ENCODE measurements at regions not wholly inside any gene's neighbourhood (a gene's known extent, or its start where the extent isn't known, plus 50 kb on each side); places are given as distances from the start of the nearest gene placed in this dataset.

DNA sequence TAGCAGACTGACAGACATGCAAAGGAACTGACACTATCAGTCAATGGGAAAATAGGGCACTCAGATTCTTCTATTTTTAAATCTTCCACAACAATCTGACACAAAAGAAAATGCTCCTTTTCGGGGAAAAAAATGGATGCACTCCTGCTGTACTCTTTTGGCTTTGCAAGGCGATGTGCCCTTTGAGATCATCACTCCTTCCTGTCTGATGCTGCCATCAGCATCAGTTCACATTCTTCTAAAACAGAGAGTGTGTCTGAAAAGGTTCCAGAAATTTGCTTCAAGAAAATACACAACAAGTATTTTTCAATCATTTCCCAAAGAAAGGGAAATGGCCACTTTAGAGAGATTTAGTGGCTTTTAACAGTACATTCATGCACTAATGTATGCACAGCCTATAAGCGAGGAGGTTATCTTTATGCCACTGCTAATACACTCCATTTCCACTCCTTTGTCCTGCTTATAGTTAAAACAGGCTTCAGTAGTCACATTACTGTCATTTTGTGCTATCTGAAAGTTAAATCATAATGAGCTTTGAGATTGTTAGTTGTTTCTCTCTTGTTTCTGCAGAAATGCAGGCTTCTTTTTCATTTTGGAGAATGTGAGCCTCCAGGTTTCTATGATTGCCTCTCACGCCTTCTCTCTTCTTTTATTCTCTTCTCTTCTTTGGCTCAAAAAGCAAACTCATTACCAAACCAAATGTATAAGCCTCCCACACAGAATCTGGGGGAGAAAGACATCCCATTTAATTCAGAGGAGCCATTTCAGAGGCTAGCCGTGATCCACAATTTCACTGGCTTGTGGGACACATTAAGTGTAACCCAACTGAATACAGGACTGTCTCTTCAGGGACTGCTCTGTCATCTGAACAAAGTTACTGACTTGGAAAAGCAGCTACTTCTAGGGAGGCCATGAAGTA, 110.9 kb upstream of the CCDC196 start:
- DNase-seq (ENCODE audit: low read depth): no peak

DNA sequence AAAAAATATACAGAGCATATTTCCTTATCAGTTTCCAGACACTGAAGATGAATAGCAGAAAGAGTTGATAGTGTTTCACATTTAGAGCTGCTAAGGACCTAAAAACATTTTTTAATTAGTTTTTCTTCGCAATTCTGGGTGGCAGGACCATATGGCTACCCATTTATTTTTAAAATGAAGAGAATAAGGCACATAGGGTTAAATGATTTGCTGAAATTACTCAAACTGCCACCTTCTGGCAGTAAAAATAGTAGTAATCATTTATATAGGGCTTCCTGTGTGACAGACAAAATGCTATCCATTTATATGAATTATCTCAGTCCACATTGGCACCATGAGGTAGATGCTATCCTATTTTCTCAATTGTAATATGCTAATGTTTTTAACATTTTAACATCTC, 108.6 kb upstream of the CCDC196 start:
- no peak for DNase-seq (ENCODE audit: low read depth)

DNA sequence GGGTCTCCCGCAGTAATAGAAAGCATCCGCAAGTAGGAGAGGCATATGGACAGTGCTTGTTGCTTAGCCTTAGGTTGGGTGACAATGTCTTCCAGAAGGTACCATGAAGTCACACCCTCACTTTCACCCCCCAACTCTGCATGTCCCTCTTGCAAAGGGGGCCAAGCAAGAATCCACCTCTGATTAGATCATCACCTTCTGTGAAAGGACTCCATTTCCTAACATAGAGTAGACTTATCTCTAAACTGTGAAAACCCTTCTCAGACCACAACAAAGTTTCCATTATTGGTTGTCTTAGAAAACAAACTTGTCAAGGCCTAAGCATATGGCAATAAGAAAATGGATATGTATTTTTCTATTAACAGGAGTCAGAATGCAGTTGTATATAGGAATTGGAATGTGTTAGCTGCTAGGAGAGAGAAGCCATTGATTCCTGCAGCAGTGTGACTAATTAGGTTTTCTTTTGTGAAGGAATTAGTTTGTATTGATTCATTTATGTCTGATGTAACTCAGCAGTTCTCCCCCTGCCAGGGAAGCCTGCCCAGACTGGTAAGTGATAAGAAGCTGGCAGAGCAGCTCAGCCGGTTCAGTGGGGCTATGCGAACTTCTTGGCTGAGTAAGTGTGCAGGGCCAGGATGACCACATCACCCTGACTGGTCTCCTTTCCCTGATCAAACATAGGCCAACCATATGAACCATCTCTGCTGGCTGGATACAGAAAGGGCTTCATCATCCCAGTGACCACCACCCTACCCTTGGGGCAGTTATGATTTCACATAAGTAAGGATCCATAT, 107.3 kb upstream of the CCDC196 start:
- DNase-seq (ENCODE audit: low read depth): no peak

DNA sequence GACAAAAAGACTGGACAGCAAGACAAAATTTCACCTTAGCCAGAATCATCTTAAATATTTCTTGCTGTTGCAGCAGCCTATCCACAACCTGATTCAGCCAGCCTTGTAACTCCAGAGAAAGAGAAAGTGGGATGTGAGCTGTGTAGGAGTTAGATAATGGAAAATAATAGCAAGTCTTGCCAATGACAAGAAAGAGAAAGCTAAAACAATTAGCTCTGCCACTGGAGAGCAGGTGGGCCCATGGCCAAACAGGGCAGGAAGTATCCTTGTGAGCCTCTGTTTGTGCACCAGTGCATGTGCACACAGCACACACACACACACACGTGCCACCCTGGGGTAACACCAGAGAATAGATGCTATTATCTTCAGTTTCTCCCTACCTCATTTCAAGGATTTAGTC, 106.0 kb upstream of the CCDC196 start:
- DNase-seq (ENCODE audit: low read depth): no peak

DNA sequence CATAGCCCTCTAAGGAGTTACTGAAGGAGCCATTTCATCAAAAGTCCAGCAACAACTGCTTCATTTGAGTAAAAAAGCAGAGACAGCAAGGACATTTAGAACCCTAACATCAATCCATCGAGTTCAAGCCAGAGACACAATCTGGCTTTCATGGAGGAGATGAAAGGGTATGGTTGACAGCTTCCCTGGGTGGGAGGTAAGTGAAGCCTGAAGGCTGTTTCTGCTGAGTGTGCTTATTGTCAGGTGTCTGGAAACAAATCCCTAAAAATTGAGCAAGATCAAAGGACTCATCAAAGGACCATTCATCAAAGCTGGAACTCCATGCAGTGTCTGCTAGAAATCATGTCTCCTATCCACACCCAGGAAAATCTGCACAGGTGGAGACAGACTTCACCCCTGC, 104.4 kb upstream of the CCDC196 start:
- DNase-seq (ENCODE audit: low read depth): no peak

DNA sequence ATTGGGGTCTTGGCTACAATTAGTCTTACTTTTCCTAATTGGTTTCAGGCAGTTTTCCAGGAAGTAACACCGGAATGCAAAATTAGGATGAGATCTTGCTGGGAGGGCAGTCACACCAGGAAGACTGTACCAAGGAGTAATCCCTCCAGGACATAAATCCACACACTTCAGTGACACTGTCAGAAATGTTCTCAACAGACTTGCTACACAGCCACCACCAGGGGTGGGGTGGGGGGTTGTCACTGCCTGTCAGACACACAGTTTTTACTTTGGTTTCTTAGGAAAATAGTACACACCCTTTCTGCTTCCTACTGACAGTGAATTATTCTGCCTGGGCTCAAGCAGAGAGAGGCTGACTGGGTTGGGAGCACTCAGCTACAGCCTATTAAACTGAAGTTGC, 102.9 kb upstream of the CCDC196 start:
- no peak for DNase-seq (ENCODE audit: low read depth)

DNA sequence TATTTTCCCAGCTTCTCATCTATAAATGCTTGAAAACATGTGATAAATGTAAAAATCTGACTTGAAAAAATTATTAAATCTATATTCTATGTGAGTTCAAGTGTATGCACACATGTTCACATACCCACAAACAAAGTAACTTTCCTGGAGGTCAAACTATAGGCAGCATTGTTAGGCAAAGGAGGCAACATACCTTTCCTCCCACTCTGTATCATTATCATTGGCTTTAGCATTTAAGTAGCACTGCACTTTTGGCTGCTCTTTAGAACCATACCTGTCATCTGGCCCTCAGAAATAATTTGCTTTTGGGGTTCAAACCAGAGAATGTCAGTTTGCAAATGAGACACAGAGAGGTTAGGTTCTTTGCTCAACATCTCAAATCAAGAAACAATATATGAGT, 102.4 kb upstream of the CCDC196 start:
- no peak for DNase-seq (ENCODE audit: low read depth)

DNA sequence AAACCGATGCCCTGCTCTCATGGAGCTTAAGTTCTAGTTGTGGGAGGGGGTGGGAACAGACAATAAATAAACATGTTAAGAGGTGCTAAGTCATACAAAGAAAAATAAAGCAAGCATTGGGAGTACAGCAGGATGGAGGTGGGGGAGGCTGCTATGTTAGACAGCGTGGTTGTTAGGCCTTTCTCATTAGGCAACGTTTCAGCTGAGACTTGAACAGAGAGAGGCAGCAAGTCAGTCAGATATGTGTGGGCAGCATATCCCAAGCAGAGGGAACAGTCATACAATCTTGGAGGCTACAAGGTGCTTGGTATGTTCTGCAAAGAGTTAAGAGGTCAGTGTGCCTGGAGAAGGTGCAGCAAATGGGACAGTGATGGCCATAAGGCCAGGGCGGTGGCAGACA, 97.7 kb upstream of the CCDC196 start:
- DNase-seq (ENCODE audit: low read depth): no peak

DNA sequence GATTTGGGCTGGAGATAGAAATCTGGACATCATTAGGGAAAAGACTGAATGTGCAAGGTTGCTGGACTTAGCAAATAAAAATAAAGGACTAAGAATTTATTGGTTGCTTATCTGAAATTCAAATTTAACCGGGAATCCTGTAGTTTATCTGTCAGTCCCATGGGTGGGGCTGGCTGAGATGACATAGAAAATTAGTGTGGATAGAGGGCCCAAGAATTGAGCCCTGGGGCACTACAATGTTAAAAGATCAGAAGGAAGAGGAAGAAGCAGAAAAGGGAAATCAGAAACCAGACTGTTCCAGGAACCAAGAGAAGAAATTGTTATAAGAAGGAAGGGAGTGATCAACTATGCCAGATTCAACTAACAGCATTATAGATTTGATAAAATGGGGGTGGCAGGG, 96.7 kb upstream of the CCDC196 start:
- no peak for DNase-seq (ENCODE audit: low read depth)

DNA sequence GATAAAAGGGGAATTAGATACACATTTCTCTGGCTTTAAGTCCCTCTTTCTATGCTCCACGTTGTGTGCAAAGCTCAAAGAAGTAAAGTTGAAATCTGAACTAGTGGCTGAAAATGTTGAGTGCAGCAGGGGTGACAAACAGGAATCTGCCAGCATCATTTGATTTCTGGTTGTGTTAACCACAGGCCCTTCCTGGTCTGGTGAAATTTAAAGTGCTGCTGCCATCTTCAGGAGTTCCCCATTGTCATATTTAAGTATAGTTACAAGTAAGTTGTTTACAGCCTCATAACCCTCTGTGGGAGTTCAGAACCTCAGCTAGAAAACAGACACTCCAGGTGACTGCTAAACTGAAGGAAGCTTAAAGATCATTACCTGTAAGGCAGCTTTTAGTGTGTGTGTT, 90.9 kb upstream of the CCDC196 start:
- no peak for DNase-seq (ENCODE audit: low read depth)

DNA sequence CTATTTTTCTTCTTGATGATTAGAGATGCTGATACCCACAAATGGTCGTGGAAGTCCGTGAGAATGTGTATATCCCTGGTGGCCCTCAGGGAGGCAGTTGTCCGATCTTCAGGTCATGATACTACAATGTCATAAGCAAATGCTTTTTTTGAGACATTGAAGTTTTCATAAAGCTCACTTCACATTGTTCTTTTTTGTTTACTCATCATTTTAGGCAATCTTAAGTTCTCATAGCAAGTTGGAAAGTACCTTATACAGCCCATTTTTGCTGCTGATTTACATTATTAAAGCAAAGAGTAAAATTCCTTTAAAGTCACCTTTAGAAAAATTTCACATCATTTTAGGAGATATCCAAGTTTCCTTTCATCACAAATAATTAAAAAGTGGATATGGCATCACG, 90.0 kb upstream of the CCDC196 start:
- DNase-seq (ENCODE audit: low read depth): no peak

DNA sequence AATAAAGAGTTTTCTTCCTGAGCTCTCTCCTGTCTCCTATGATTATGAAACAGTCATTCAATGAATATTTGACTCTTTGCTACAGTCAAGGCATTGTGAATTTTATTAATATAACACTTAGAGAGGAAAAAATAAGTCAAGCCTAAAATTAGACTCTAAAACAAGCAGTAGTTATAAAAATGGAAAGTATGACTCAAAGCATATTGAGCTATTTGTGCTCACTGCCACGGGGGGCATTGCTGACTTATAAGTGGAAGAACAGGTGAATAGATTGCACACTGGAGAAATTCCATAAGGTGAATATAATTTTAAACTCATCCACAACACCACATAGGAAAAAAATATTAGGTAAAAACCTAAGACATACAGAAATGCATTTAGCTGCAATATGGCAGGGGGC, 87.7 kb upstream of the CCDC196 start:
- DNase-seq (ENCODE audit: low read depth): no peak

DNA sequence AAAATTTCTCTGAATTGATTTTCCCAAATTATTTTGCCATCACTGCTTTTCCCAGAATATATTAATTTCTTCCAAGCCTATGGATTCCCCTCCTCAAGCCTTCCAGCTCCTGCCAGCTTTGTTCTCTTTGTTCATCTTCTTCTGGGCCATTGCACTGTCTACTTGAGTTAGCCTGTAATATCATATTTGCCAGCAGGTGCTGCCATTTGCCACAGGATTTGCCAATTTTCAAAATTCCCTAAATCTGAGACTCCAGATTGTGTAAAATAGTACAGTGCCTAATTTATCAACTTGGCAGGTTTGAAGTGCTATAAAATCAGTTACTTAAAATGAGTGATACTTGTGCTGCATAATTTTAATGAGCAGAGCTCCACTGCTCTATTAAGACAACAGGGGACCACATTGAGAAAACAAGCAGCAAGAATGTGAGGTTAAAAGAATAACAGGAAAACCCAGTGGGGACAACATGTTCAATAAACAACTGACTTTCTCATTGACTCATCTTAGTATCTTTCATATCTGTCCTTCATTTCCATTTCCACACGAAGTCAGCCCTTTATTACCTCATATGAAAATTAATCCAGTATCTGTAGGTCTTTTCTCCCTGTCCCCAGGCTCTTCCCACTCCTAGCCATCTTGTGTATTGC, 84.6 kb upstream of the CCDC196 start:
- peak; percentile 3 for DNase-seq (ENCODE audit: low read depth)

DNA sequence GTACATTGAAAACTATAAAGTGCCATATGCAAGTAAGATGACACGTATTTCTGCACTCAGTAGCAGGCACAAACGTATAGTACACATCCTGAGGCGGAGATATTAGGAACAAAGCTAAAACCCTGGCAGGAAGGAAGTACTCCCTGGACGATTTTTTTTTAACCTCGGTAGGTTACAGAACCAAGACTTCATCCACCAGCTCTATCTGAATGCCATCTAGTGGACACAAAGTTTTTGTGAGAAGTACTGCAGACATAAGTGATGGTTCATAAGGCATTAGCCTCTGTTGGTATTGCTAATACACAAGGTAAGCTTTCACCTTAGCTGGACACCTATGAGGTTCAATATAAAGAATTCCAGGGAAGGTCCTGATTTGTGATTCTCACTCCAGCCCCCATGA, 83.0 kb upstream of the CCDC196 start:
- peak; percentile 21 for DNase-seq (ENCODE audit: low read depth)

DNA sequence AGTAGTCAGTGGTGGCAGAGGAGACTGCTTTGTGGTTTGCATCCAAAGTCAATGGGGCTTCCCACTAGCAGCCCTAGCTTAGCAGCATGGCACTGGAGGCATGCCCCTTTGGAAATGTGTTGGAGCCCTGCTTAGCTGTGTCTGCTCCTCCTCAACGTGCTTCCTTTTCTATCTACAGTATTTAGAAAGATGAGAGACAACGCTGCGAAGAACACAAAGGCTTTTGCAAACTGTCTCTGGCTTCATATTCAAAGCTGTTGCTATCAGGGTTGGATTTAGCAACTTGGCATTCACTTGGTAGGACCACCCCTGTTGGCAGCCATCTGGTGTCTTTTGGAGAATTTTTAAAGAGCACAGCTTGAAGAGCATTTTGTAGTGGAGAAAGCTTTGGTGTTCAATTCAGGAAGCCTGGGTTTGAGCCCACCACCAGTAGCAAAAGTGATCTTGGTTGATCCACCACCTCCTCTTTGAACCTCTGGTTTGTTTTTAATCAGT, 82.1 kb upstream of the CCDC196 start:
- no peak for DNase-seq (ENCODE audit: low read depth)

DNA sequence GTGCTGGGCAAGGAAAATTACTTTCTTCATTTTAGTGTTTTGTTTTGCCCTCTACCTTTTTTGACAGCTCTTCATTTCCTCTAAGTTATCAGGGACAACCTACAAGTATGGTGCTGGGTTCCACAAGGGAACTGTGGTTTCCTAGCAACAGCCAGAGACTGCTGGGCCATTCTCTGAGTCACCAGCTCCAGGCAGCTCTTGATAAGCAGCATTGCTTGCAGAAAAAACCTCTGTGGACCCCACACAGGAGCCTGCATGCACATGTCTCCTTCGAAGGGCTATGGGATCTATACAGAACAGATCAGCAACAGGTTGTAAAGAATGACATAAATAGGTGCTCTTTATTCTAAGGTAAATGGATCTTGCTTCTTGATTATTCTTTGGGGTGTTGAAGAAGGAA, 81.0 kb upstream of the CCDC196 start:
- DNase-seq (ENCODE audit: low read depth): no peak

DNA sequence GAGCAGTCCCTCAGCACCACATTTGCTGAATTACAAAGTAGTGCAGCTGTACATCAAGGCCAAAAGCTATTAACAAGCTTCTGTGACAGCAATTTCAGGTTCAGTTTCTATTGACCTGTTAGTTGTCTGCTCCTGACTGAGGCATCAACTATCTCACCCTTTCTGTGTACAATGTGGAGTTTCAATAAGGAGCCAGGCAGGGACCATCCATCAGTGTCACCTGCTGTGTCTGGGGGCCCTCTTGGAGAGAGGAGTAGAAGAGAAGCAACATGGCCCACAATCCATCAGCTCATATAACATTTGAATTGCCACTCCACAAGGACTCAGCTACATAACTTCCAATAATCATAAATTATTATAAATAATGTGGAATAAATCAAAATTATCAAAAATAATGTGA, 72.3 kb upstream of the CCDC196 start:
- DNase-seq (ENCODE audit: low read depth): no peak

DNA sequence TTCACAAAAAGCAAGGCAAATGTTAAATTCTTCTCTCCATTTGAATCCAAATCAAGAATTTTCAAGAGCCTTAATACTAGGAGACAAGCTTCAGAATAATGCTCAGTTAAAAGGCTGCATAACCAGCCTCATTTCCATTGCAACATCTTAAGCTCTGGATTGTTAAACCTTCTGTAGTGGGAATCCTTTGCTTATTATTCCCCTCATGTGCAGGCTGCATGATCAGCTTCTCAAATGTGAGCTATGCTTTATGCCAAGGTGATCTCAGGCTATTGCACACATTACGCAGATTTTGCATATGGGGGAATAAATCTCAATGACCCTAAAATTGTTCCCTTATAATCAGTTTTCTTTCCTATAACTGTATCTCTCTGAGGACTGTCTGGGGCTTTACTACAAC, 71.7 kb upstream of the CCDC196 start:
- DNase-seq (ENCODE audit: low read depth): no peak

DNA sequence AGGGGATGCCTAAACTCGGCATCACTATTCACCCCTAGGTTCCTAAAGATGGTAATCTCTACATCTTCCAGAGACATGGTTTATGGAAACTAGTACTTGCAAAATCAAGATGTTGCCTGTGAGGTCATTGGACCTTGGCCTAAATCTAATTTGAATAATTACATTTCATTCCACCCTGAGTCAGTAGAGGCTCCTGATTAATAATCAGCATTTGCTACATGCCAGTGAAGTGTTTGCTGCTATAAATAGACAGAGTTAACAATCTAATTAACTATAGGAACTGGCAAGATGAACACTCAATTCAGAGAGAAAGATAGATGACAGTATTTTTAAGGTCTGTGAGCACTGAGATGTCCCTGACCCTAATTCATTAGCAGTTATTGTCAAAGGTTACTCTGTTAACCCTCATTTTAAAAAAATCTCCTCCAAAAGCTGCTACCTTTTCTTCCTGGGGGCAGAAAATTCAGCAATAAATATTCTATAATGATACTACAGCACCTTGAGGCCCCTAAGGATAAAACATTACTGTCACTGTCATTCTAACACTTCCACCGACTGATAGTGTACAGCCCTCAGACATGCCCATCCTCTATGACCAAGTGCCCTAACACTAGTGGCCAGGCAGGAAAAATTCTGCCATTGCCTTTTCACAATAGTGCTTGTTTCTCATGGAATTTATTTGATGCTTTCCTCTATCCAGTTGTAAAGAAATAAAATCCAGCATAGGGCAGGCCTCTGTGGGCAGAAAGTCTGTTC, 65.7 kb upstream of the CCDC196 start:
- DNase-seq (ENCODE audit: low read depth): no peak

DNA sequence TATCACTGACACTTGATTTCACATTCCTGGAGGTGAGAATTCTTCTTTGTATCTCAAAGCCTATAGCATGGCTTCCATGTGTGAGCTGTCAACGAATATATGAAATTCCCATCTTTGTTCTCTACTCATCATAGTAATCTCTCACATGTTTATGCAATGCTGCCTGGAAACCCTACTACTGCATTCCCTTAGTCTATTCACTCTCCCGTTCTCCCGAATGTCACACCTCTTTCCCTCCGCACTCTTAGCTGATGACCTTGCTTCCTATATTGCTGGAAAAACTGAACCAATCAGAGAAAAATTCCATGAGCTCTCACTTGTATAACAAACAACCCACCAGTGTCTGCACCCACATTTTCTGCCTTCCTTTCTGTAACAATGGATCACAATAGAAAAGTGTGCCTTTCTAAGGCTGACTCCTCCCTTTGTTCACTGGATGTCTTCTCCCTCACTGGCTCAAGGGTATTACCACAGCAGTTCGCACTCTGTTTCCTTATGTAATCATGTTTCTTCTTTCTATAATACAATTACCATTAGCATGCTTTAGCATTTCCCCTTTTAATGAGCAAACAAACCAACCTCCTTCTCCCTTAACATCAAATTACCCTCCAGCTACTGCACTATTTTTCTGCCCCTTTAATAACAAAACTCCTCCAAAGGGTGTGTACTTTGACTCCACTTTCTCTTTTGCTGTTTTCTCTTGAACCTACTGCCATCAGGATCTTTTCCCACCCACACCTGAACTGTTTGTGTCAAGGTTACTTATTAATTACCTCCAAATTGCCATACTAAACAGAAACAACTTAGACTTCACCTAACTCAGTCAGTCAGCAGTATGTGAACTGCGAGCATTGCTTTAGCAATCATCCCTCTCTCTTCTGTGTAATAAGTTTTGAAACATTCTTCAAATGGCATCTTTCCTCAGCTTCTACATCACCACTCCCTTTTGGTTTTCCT, 63.9 kb upstream of the CCDC196 start:
- DNase-seq (ENCODE audit: low read depth): no peak

DNA sequence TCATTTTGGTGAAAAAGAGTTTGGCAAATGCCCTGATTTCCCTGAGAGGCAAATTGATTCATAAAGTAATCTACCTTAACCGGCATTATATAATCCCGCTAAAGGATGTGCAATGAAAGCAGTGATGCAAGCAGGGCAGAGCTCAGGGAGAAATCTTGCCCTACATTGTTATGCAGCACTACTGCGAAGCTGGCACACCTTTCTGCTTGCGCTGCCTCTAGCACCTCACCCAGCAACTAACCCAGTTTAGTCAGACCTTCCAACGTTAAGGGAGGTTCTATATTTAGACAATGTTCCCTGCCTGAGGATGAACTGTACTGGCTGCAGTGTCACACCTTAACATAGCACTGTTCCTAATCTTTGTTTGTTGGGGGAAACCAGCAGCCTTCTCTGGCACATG, 60.8 kb upstream of the CCDC196 start:
- DNase-seq (ENCODE audit: low read depth): no peak

Measured in fibroblast of gingiva (primary cell).